ENCODE measurements at regions not wholly inside any gene's neighbourhood (a gene's known extent, or its start where the extent isn't known, plus 50 kb on each side); places are given as distances from the start of the nearest gene placed in this dataset.

DNA sequence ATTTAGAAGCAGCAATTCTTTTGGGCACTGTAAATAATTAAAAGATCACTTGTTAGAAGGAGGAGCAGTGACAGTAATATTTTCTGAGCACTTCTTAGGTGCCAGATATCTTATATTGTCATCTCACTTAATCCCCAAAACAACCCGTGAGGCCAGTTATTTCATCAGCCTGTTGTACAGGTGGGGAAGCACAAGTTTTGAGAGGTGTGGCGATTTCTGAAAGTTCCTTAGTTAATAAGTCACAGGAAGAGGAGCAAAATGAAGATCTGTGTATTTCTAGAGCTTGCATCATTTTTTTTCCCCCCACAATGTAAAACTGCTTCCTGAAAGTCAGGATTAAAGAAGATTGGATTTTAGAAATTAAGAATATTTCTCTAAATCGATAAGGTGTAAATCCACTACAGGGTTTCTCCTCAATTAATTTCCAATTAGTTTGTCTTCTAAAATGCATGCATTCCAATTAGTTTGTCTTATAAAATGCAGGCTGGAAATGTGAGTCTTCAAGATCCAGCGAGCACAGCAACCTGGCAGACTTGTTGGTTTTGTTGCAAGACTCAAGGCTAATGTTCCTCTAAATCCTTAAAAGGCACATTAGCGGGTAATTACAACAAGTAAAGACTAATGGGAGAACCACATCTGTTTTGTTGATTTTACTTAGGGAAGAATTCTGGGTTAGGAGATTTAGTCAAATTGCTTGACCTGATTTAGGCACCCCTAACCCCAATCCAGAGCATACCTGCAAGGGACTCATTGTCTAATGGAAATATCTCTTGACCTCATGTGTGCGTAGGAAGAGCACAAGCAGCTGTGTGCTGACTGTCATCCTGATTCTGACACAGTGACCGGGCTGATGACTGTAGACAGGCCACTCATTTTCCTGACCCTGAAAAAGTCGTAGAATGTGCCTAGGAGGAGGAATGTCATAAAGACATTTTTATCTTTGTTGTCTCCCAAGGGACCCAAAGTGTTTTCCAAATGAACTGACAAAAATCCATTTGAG lies 272.0 kb downstream of the BAMBI start:
- Histone ChIP-seq H3K9me3 (ENCODE audit: insufficient read depth, low read length) (peaks cover 7% of the 10 kb centered on the region), H3K4me3 (ENCODE audit: insufficient read length, low read depth) (no peak overlapping the region), H3K36me3 (ENCODE audit: insufficient read depth, insufficient read length, low read length) (no peaks in the 10 kb centered on the region), H3K4me1 (ENCODE audit: insufficient read depth, insufficient read length) (no peaks in the 10 kb centered on the region), H3K27me3 (ENCODE audit: insufficient read depth, insufficient read length) (no peaks in the 10 kb centered on the region), H3K9ac (ENCODE audit: insufficient read length, low read depth) (no peak overlapping the region)
- TF ChIP-seq YY1 (IDR thresholded peaks at IDR 0.05; ENCODE audit: insufficient read depth, insufficient read length), result no peak
- no peak for TF ChIP-seq SUZ12 (IDR thresholded peaks at IDR 0.05; ENCODE audit: extremely low read depth, insufficient read depth, insufficient read length)
- TF ChIP-seq ZNF274 (IDR thresholded peaks at IDR 0.05; ENCODE audit: low read depth, low read length), result no peak
- DNase-seq (ENCODE audit: low read depth, low spot score), result no peak

DNA sequence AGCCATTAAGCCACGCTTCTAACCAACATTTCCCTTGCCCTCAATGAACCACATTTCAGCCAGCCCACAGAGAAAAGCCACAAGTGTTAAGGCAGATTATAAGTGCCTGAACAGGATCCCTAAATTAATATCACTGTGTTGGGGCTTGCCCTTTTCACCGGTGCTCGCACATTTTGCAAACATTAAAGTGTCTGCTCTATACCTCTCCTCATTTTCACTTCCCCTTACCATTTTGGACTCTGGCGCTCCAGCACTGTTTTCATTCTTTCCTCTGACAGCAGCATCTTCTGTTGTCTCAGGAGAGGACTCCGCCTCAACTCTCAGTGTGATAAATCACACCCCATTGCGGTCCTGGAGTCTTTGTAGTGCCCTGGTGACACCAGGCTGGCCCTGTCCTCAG lies 274.2 kb downstream of the BAMBI start:
- Histone ChIP-seq H3K4me1 (ENCODE audit: insufficient read depth, insufficient read length) (no peaks in the 10 kb centered on the region), H3K4me3 (ENCODE audit: insufficient read length, low read depth) (no peak overlapping the region), H3K27me3 (ENCODE audit: insufficient read depth, insufficient read length) (no peaks in the 10 kb centered on the region), H3K9me3 (ENCODE audit: insufficient read depth, low read length) (no peaks in the 10 kb centered on the region), H3K36me3 (ENCODE audit: insufficient read depth, insufficient read length, low read length) (no peaks in the 10 kb centered on the region), H3K9ac (ENCODE audit: insufficient read length, low read depth) (no peak overlapping the region)
- TF ChIP-seq ZNF274 (IDR thresholded peaks at IDR 0.05; ENCODE audit: low read depth, low read length), result no peak
- no peak for TF ChIP-seq YY1 (IDR thresholded peaks at IDR 0.05; ENCODE audit: insufficient read depth, insufficient read length)
- TF ChIP-seq SUZ12 (IDR thresholded peaks at IDR 0.05; ENCODE audit: extremely low read depth, insufficient read depth, insufficient read length), result no peak
- DNase-seq (ENCODE audit: low read depth, low spot score), result no peak

DNA sequence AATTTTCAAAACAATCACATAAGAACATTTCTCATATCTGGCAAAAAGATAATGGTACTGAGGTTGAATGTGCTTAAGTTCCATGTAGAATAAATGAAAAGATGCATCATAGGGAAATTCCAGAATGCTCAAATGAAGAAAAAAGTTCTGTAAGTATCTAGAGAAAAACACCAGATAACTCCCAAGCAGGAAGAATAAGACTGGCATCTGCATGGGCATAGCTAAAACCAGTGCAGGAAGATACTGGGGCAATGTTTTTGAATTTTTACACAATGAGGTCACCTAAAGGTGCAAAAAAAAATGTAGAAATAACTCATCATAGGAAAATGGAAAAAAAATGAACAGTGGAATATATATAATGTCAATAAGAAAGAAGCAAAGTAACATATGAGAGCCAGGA lies 275.2 kb downstream of the BAMBI start:
- Histone ChIP-seq H3K36me3 (ENCODE audit: insufficient read depth, insufficient read length, low read length) (no peaks in the 10 kb centered on the region), H3K4me1 (ENCODE audit: insufficient read depth, insufficient read length) (no peaks in the 10 kb centered on the region), H3K27me3 (ENCODE audit: insufficient read depth, insufficient read length) (no peaks in the 10 kb centered on the region), H3K4me3 (ENCODE audit: insufficient read length, low read depth) (no peak overlapping the region), H3K9me3 (ENCODE audit: insufficient read depth, low read length) (no peaks in the 10 kb centered on the region), H3K9ac (ENCODE audit: insufficient read length, low read depth) (no peak overlapping the region)
- DNase-seq (ENCODE audit: low read depth, low spot score), result no peak
- no peak for TF ChIP-seq SUZ12 (IDR thresholded peaks at IDR 0.05; ENCODE audit: extremely low read depth, insufficient read depth, insufficient read length)
- TF ChIP-seq YY1 (IDR thresholded peaks at IDR 0.05; ENCODE audit: insufficient read depth, insufficient read length), result no peak
- no peak for TF ChIP-seq ZNF274 (IDR thresholded peaks at IDR 0.05; ENCODE audit: low read depth, low read length)

DNA sequence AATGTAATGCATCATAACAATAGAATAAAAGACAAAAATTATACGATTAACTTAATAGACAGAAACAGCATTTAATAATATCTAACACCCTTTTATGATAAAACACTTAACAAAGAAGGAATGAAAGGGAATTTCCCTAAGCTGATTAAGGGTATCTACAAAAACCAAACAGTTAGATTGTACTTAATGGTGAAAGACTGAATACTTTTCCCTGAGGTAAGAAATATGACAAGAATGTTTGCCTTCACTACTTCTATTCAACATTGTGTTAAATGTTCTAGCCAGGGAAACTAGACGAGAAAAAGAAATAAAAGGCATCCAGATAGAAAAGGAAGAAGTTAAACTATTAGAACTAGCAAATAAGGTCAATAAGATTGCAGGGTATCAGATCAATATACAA lies 276.9 kb downstream of the BAMBI start:
- no peaks in the 10 kb centered on the region for H3K4me1 ChIP-seq (ENCODE audit: insufficient read depth, insufficient read length)
- H3K27me3 ChIP-seq (ENCODE audit: insufficient read depth, insufficient read length), result no peaks in the 10 kb centered on the region
- TF ChIP-seq ZNF274 (IDR thresholded peaks at IDR 0.05; ENCODE audit: low read depth, low read length) (no peak), SUZ12 (IDR thresholded peaks at IDR 0.05; ENCODE audit: extremely low read depth, insufficient read depth, insufficient read length) (no peak), YY1 (IDR thresholded peaks at IDR 0.05; ENCODE audit: insufficient read depth, insufficient read length) (no peak)
- no peak for DNase-seq (ENCODE audit: low read depth, low spot score)
- no peaks in the 10 kb centered on the region for H3K36me3 ChIP-seq (ENCODE audit: insufficient read depth, insufficient read length, low read length)
- no peaks in the 10 kb centered on the region for H3K9me3 ChIP-seq (ENCODE audit: insufficient read depth, low read length)
- no peak overlapping the region for H3K9ac ChIP-seq (ENCODE audit: insufficient read length, low read depth)
- no peak overlapping the region for H3K4me3 ChIP-seq (ENCODE audit: insufficient read length, low read depth)

DNA sequence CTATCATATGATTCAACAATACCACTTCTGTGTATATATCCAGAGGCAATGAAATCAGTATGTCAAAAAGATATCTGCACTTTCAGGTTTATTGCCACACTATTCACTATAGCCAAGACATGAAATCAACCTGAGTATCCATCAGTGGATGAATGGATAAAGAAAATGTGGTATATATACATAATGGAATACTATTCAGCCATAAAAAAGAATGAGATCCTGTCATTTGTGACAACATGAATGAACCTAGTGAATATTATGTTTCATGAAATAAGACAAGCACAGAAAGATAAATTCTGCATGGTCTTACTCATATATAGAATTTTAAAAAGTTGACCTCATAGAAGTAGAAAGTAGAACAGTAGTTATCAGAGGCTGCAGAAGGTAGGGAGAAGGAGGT lies 281.1 kb downstream of the BAMBI start:
- Histone ChIP-seq H3K9me3 (ENCODE audit: insufficient read depth, low read length) (no peaks in the 10 kb centered on the region), H3K36me3 (ENCODE audit: insufficient read depth, insufficient read length, low read length) (no peaks in the 10 kb centered on the region), H3K4me3 (ENCODE audit: insufficient read length, low read depth) (no peak overlapping the region), H3K4me1 (ENCODE audit: insufficient read depth, insufficient read length) (no peaks in the 10 kb centered on the region), H3K9ac (ENCODE audit: insufficient read length, low read depth) (no peak overlapping the region), H3K27me3 (ENCODE audit: insufficient read depth, insufficient read length) (no peaks in the 10 kb centered on the region)
- no peak for DNase-seq (ENCODE audit: low read depth, low spot score)
- no peak for TF ChIP-seq SUZ12 (IDR thresholded peaks at IDR 0.05; ENCODE audit: extremely low read depth, insufficient read depth, insufficient read length)
- no peak for TF ChIP-seq ZNF274 (IDR thresholded peaks at IDR 0.05; ENCODE audit: low read depth, low read length)
- no peak for TF ChIP-seq YY1 (IDR thresholded peaks at IDR 0.05; ENCODE audit: insufficient read depth, insufficient read length)

DNA sequence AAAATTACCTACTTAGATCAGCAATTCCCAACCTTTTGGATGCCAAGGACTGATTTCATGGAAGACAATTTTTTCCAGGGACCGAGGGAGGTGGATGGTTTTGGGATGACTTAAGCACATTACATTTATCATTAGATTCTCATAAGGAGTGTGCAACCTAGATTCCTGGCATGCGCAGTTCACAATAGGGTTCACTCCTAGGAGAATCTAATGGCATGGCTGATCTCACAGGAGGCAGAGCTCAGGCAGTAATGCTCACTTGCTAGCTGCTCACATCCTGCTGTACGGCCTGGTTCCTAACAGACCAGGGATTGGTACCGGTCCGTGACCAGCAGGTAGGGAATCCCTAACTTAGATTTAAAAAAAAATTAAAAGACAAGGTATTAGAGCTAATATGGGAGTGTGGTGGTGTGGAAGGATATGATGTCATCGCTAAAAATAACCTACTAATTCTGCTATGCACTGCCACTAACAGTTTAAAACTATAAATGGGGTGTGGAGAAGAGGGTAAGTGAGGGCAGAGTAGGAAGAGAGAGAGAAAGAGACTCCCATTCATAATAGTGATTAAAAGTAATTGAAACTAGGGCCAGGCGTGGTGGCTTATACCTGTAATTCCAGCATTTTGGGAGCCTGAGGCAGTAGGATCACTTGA lies 282.7 kb downstream of the BAMBI start:
- Histone ChIP-seq H3K4me3 (ENCODE audit: insufficient read length, low read depth) (no peak overlapping the region), H3K9me3 (ENCODE audit: insufficient read depth, low read length) (no peaks in the 10 kb centered on the region), H3K27me3 (ENCODE audit: insufficient read depth, insufficient read length) (no peaks in the 10 kb centered on the region), H3K36me3 (ENCODE audit: insufficient read depth, insufficient read length, low read length) (no peaks in the 10 kb centered on the region), H3K4me1 (ENCODE audit: insufficient read depth, insufficient read length) (no peaks in the 10 kb centered on the region), H3K9ac (ENCODE audit: insufficient read length, low read depth) (no peak overlapping the region)
- TF ChIP-seq SUZ12 (IDR thresholded peaks at IDR 0.05; ENCODE audit: extremely low read depth, insufficient read depth, insufficient read length) (no peak), ZNF274 (IDR thresholded peaks at IDR 0.05; ENCODE audit: low read depth, low read length) (no peak), YY1 (IDR thresholded peaks at IDR 0.05; ENCODE audit: insufficient read depth, insufficient read length) (no peak)
- DNase-seq (ENCODE audit: low read depth, low spot score), result no peak

DNA sequence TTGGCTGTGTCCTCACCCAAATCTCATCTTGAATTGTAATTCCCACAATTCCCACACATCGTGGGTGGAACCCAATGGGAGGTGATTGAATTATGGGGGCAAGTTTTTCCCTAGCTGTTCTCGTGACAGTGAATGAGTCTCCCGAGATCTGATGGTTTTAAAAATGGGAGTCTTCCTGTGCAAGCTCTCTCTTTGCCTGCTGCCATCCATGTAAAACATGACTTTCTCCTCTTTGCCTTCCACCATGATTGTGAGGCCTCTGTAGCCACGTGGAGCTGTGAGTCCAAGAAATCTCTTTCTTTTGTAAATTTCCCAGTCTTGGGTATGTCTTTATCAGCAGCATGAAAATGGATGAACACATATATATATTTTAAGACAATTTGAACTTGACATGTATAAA lies 285.4 kb downstream of the BAMBI start:
- TF ChIP-seq YY1 (IDR thresholded peaks at IDR 0.05; ENCODE audit: insufficient read depth, insufficient read length), result no peak
- TF ChIP-seq ZNF274 (IDR thresholded peaks at IDR 0.05; ENCODE audit: low read depth, low read length), result no peak
- no peak for TF ChIP-seq SUZ12 (IDR thresholded peaks at IDR 0.05; ENCODE audit: extremely low read depth, insufficient read depth, insufficient read length)
- H3K4me3 ChIP-seq (ENCODE audit: insufficient read length, low read depth), result no peak overlapping the region
- DNase-seq (ENCODE audit: low read depth, low spot score), result no peak

More for the DNA sequence above, 285.4 kb downstream of the BAMBI start:
- Histone ChIP-seq H3K36me3 (ENCODE audit: insufficient read depth, insufficient read length, low read length) (no peaks in the 10 kb centered on the region), H3K4me1 (ENCODE audit: insufficient read depth, insufficient read length) (no peaks in the 10 kb centered on the region), H3K9ac (ENCODE audit: insufficient read length, low read depth) (no peak overlapping the region), H3K27me3 (ENCODE audit: insufficient read depth, insufficient read length) (no peaks in the 10 kb centered on the region), H3K9me3 (ENCODE audit: insufficient read depth, low read length) (no peaks in the 10 kb centered on the region)
